HFFc6 (cell line): ENCODE measurements at regions not wholly inside any gene's neighbourhood (a gene's known extent, or its start where the extent isn't known, plus 50 kb on each side); places are given as distances from the start of the nearest gene placed in this dataset.
A peak's percentile ranks its signal among the peaks of the same experiment; 100 is the strongest.

Source experiments
- DNase-seq: peaks from one replicate; pipeline ENCODE4 v3.0.0-alpha.2; 2018
- H3K27ac Mint-ChIP-seq: 2 replicates; pipeline ENCODE4 v1.8.0; 2020; ENCODE audit warnings: mild to moderate bottlenecking, mixed read lengths
- H3K27me3 Mint-ChIP-seq: 2 replicates; pipeline ENCODE4 v1.8.0; 2021; ENCODE audit warnings: mild to moderate bottlenecking, moderate library complexity, mixed read lengths; ENCODE audit not compliant: insufficient read depth
- H3K36me3 Mint-ChIP-seq: 2 replicates; pipeline ENCODE4 v1.8.0; 2021; ENCODE audit warnings: low read depth, mixed read lengths
- H3K4me1 Mint-ChIP-seq: 2 replicates; pipeline ENCODE4 v1.8.0; 2020; ENCODE audit warnings: low read depth, mixed read lengths
- H3K4me3 Mint-ChIP-seq: 2 replicates; pipeline ENCODE4 v1.8.0; 2020; ENCODE audit warnings: mild to moderate bottlenecking, moderate library complexity, mixed read lengths
- H3K9me3 Mint-ChIP-seq: 2 replicates; pipeline ENCODE4 v1.8.0; 2020; ENCODE audit warnings: mild to moderate bottlenecking, mixed read lengths
- TF ChIP-seq, protein P1 (sequence below): fragments of 200-600 bp; sonication (generic); IDR thresholded peaks from 2 replicates; pipeline ENCODE4 v1.5.0; 2021; ENCODE audit warnings: antibody characterized with exemption, mild to moderate bottlenecking

DNA sequence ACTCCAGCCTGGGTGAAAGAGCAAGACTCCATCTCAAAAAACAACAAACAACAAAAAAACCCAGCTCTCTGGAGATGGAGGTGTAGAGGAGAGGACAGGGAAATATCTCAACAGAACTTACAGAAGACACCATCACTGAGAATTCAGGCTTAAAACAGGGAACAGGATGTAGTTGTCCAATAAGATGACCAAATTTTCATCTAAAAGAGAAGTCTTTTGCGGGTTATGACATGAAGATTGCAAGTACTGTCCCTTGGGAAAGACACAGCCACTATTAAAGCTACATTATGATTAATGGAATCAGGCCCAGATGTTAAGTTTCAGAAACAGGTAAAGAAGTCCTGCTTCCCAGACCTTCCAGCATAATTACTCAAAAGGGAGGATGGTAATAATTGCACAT, 235.2 kb upstream of the NRP1 start:
- DNase-seq = no peak
- peaks cover 3% of the 10 kb centered on the region for H3K27me3 Mint-ChIP-seq
- H3K27ac Mint-ChIP-seq = no peak overlapping the region
- peaks cover 7% of the 10 kb centered on the region for H3K4me1 Mint-ChIP-seq
- H3K36me3 Mint-ChIP-seq = no peaks in the 10 kb centered on the region
- no peak overlapping the region for H3K4me3 Mint-ChIP-seq
- no peaks in the 10 kb centered on the region for H3K9me3 Mint-ChIP-seq
- TF ChIP-seq, protein P1, sequence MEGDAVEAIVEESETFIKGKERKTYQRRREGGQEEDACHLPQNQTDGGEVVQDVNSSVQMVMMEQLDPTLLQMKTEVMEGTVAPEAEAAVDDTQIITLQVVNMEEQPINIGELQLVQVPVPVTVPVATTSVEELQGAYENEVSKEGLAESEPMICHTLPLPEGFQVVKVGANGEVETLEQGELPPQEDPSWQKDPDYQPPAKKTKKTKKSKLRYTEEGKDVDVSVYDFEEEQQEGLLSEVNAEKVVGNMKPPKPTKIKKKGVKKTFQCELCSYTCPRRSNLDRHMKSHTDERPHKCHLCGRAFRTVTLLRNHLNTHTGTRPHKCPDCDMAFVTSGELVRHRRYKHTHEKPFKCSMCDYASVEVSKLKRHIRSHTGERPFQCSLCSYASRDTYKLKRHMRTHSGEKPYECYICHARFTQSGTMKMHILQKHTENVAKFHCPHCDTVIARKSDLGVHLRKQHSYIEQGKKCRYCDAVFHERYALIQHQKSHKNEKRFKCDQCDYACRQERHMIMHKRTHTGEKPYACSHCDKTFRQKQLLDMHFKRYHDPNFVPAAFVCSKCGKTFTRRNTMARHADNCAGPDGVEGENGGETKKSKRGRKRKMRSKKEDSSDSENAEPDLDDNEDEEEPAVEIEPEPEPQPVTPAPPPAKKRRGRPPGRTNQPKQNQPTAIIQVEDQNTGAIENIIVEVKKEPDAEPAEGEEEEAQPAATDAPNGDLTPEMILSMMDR = no peak

DNA sequence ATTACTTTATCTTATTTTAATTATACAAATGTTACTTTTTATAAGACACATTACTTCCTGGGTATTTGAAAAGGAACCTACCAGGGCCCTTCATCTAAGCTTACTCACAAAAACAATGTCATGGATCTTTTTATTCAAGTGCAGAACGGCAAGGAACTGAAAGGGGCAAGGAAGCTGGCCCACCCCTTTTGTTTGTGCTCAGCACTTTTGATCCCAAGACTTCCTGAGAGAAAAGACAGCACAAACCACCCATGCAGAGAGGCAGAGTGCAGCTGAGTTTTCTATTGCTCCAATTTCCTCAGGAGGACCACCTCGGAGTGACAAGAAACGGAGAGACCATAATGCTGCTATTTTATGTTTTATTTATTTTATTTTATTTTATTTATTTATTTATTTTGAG, 232.0 kb upstream of the NRP1 start:
- no peak for DNase-seq
- Mint-ChIP-seq H3K27ac (no peak overlapping the region), H3K27me3 (peaks cover 9% of the 10 kb centered on the region), H3K36me3 (no peaks in the 10 kb centered on the region), H3K4me1 (peaks cover under 1% of the 10 kb centered on the region), H3K9me3 (no peaks in the 10 kb centered on the region), H3K4me3 (no peak overlapping the region)
- TF ChIP-seq, protein P1 = no peak

DNA sequence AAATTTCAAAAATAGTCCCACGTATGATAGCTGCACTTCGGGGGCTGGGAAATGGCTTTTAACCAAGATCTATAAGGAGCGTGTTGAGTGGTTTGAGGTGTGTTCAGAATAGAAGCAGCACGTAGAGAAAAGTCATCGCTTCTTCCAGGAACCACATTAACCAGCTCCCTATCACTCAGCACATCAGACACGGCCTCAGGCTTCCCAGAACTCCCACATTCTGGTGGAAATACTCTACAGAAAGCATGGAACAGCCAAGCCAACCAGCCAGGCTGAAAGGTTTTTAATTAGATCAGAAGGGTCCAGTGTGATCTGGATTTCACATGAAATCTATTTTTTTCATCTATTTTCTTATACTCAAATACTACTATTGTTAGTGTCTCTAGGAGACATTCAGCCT, 231.5 kb upstream of the NRP1 start:
- Mint-ChIP-seq H3K36me3 (no peaks in the 10 kb centered on the region), H3K27me3 (peaks cover 13% of the 10 kb centered on the region), H3K9me3 (no peaks in the 10 kb centered on the region), H3K27ac (no peak overlapping the region), H3K4me1 (no peaks in the 10 kb centered on the region), H3K4me3 (no peak overlapping the region)
- TF ChIP-seq, protein P1 = no peak
- no peak for DNase-seq

DNA sequence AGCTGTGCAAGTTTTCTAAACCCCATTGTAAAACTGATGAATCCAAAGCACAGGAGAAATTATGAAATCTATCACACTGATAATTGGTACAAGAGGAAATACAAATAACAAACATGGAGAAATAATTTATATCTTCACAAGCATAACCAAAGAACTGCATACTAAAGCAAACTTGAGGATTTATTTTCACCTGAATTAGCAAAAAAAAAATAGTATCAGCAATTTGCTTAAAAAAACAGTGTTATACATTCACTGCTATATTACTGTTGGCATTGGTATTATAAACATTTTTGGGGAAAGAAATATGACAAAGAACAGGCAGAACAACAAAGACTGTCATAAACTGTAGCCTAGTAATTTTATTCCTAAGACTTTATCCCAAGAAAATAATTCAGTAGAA, 230.8 kb upstream of the NRP1 start:
- H3K4me1 Mint-ChIP-seq = no peaks in the 10 kb centered on the region
- no peaks in the 10 kb centered on the region for H3K36me3 Mint-ChIP-seq
- no peak overlapping the region for H3K4me3 Mint-ChIP-seq
- H3K27ac Mint-ChIP-seq = no peak overlapping the region
- TF ChIP-seq, protein P1 = no peak
- no peaks in the 10 kb centered on the region for H3K9me3 Mint-ChIP-seq
- peaks cover 13% of the 10 kb centered on the region for H3K27me3 Mint-ChIP-seq
- no peak for DNase-seq

DNA sequence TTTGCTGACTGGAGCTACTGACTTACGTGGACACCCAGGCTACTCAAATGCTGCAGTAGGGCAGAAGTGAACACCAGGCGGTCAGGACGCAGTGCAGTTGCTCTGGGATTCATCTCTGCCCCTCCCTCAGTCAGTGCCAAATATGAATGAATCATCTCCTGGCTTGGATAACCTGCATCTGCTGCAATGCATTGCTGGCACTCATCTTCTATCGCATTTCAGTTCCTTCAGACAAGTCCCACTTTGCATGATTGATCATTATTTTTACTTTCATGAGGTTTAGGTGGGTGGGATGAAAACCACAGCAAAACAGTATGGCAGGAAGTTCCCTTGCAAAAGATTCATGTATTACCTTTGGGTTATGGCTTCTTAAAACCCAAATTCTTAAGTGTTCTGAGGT, 224.6 kb upstream of the NRP1 start:
- Mint-ChIP-seq H3K9me3 (no peaks in the 10 kb centered on the region), H3K27ac (no peak overlapping the region), H3K27me3 (peaks cover 16% of the 10 kb centered on the region), H3K4me3 (no peak overlapping the region), H3K36me3 (no peaks in the 10 kb centered on the region), H3K4me1 (peaks cover 10% of the 10 kb centered on the region)
- DNase-seq = peak; percentile 33
- TF ChIP-seq, protein P1 = no peak

DNA sequence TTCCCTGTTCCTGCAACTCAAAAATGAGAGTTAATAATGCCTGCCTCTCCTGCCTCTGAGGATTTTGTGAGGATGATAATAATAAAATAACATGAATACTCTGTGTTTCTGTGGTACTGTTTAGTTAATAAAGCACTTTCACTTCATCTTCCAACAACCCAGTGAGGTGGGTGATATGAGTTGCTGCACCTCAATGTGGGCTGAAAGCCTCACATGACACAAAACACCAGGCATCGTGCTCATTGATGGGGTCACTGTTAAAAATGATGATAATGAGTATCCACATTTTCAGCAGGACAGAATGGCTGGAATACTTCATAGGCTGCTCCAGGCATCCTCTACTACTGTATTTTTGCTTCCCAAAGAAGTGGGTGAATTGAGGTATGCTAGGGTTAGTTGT, 222.8 kb upstream of the NRP1 start:
- Mint-ChIP-seq H3K27ac (no peak overlapping the region), H3K4me1 (peaks cover 10% of the 10 kb centered on the region), H3K4me3 (no peak overlapping the region), H3K9me3 (no peaks in the 10 kb centered on the region), H3K27me3 (peaks cover 13% of the 10 kb centered on the region), H3K36me3 (no peaks in the 10 kb centered on the region)
- DNase-seq = no peak
- TF ChIP-seq, protein P1 = no peak
